HEK293 (cell line): ENCODE measurements at regions not wholly inside any gene's neighbourhood (a gene's known extent, or its start where the extent isn't known, plus 50 kb on each side); places are given as distances from the start of the nearest gene placed in this dataset.
"Not testable (repeated sequence)": the region's sequence is repeated elsewhere in the genome, so short reads cannot be mapped to it uniquely, and the experiment has no call there.

ENCODE experiments used
- CTCF ChIA-PET: fragments of 350-600 bp; formaldehyde crosslinking; extraction: SDS; loops from one replicate; lab custom pipeline; 2021; ENCODE audit warnings: antibody characterized with exemption; lab: Yijun Ruan, JAX
- POLR2A ChIA-PET: fragments of 300-600 bp; formaldehyde crosslinking; extraction: SDS; loops from one replicate; lab custom pipeline; 2020; ENCODE audit warnings: antibody characterized with exemption, inconsistent platforms; lab: Yijun Ruan, JAX
- H3K27ac ChIP-seq: fragments of 200-500 bp; sonication (Bioruptor generic); 2 replicates; pipeline ENCODE4 v1.5.1; 2014; ENCODE audit warnings: low read depth, low read length, control low read depth, inconsistent platforms; ENCODE audit errors: extremely low read depth
- H3K36me3 ChIP-seq, 2 experiments: fragments of 200-500 bp in 1 of 2; sonication (Bioruptor generic) in 1 of 2; 1 replicate in 1 of 2; 2 replicates in 1 of 2; pipeline ENCODE4 v1.5.1; 2014 to 2017; ENCODE audit warnings: inconsistent platforms in 2 of 2, low read length in 2 of 2; ENCODE audit not compliant: control insufficient read depth in 2 of 2, insufficient read depth in 1 of 2
- H3K4me1 ChIP-seq: fragments of 200-500 bp; sonication (Bioruptor generic); 2 replicates; pipeline ENCODE4 v1.5.1; 2014; ENCODE audit warnings: mild to moderate bottlenecking, low read length, inconsistent platforms; ENCODE audit not compliant: control insufficient read depth, insufficient read depth
- H3K4me3 ChIP-seq: 2 replicates; pipeline ENCODE4 v1.5.1; 2011; ENCODE audit warnings: low read depth, mild to moderate bottlenecking, control low read depth, low read length, moderate library complexity
- H3K9me3 ChIP-seq: fragments of 200-500 bp; sonication (Bioruptor generic); 2 replicates; pipeline ENCODE4 v1.5.1; 2014; ENCODE audit warnings: low read depth, low read length, inconsistent platforms; ENCODE audit not compliant: control insufficient read depth, insufficient read depth
- GLIS1 ChIP-seq: fragments of 450-650 bp; formaldehyde crosslinking; IDR thresholded peaks from 2 replicates; pipeline ENCODE4 v1.5.1; 2016; ENCODE audit warnings: missing biosample characterization, missing genetic modification characterization
- OSR2 ChIP-seq: fragments of 450-650 bp; formaldehyde crosslinking; IDR thresholded peaks from 2 replicates; pipeline ENCODE4 v1.5.1; 2016; ENCODE audit warnings: missing biosample characterization, missing genetic modification characterization
- RBAK ChIP-seq: fragments of 450-650 bp; formaldehyde crosslinking; IDR thresholded peaks from 2 replicates; pipeline ENCODE4 v1.5.1; 2016; ENCODE audit warnings: missing biosample characterization, missing genetic modification characterization
- SETDB1 ChIP-seq: IDR thresholded peaks from one replicate; pipeline ENCODE4 v1.6.1; 2017; ENCODE audit warnings: mild to moderate bottlenecking, low read length, moderate library complexity, mixed read lengths; ENCODE audit not compliant: insufficient read length
- TCF7L2 ChIP-seq: IDR thresholded peaks from 2 replicates; pipeline ENCODE4 v1.6.1; 2011; ENCODE audit warnings: low read depth, mild to moderate bottlenecking, inconsistent platforms, low read length, moderate library complexity, borderline replicate concordance
- TRIM28 ChIP-seq: IDR thresholded peaks from 2 replicates; pipeline ENCODE4 v1.6.1; 2011; ENCODE audit warnings: low read length, control low read depth, borderline replicate concordance
- ZBTB21 ChIP-seq: fragments of 450-650 bp; formaldehyde crosslinking; IDR thresholded peaks from 2 replicates; pipeline ENCODE4 v1.5.1; 2017; ENCODE audit warnings: missing biosample characterization, missing genetic modification characterization
- ZBTB6 ChIP-seq: fragments of 450-650 bp; formaldehyde crosslinking; IDR thresholded peaks from 2 replicates; pipeline ENCODE4 v1.5.1; 2017; ENCODE audit warnings: missing biosample characterization, missing genetic modification characterization
- ZBTB8A ChIP-seq: fragments of 450-650 bp; formaldehyde crosslinking; IDR thresholded peaks from 2 replicates; pipeline ENCODE4 v1.5.1; 2016; ENCODE audit warnings: missing biosample characterization, missing genetic modification characterization
- ZNF138 ChIP-seq: fragments of 450-650 bp; formaldehyde crosslinking; IDR thresholded peaks from 2 replicates; pipeline ENCODE4 v1.5.1; 2016; ENCODE audit warnings: missing biosample characterization, missing genetic modification characterization, borderline replicate concordance
- ZNF155 ChIP-seq: fragments of 450-650 bp; formaldehyde crosslinking; IDR thresholded peaks from 2 replicates; pipeline ENCODE4 v1.5.1; 2016; ENCODE audit warnings: missing biosample characterization, missing genetic modification characterization
- ZNF174 ChIP-seq: fragments of 450-650 bp; formaldehyde crosslinking; IDR thresholded peaks from 2 replicates; pipeline ENCODE4 v1.5.0; 2017; ENCODE audit warnings: missing biosample characterization, mild to moderate bottlenecking, missing genetic modification characterization
- ZNF366 ChIP-seq: fragments of 450-650 bp; formaldehyde crosslinking; conservative IDR thresholded peaks from 2 replicates; pipeline ENCODE4 v1.5.1; 2016; ENCODE audit warnings: missing biosample characterization, missing genetic modification characterization
- ZNF48 ChIP-seq: fragments of 450-650 bp; formaldehyde crosslinking; IDR thresholded peaks from 2 replicates; pipeline ENCODE4 v1.5.1; 2016; ENCODE audit warnings: missing biosample characterization, missing genetic modification characterization
- ZNF518A ChIP-seq: fragments of 450-650 bp; formaldehyde crosslinking; conservative IDR thresholded peaks from 2 replicates; pipeline ENCODE4 v1.5.1; 2016; ENCODE audit warnings: low read depth, missing biosample characterization, missing genetic modification characterization
- ZNF660 ChIP-seq: fragments of 450-650 bp; IDR thresholded peaks from 2 replicates; pipeline ENCODE4 v1.5.1; 2018; ENCODE audit warnings: missing biosample characterization, mild to moderate bottlenecking, missing genetic modification characterization
- ZSCAN5A ChIP-seq: fragments of 450-650 bp; formaldehyde crosslinking; IDR thresholded peaks from 2 replicates; pipeline ENCODE4 v1.5.1; 2016; ENCODE audit warnings: missing biosample characterization, missing genetic modification characterization
- TF ChIP-seq, protein P1 (sequence below): fragments of 450-650 bp; formaldehyde crosslinking; IDR thresholded peaks from 2 replicates; pipeline ENCODE4 v1.5.1; 2017; ENCODE audit warnings: missing biosample characterization, missing genetic modification characterization
- TF ChIP-seq, protein P2 (sequence below): fragments of 450-650 bp; formaldehyde crosslinking; IDR thresholded peaks from 2 replicates; pipeline ENCODE4 v1.5.1; 2016; ENCODE audit warnings: missing biosample characterization, missing genetic modification characterization

DNA sequence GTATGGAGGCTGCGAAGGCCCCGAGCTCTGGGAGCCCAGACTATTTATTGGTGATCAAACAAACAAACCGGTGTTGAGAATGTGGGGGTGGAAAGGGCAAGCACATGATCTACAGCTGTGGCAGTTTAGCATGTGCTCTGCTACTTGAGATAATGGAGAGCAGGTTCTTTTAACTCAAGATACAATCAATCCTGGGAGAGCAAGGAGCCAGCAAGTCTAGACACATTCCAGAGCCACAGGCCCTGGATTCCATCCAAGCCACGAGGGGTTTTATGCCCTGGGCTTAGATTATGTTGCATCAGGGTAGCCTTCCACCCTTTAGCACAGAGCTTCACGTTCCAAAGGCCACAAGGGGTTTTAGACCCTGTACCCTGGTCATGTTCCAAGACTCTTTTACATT, 355.9 kb upstream of the ARID1B start:
- POLR2A ChIA-PET, H3K36me3 ChIP-seq, H3K9me3 ChIP-seq, H3K27ac ChIP-seq, H3K4me3 ChIP-seq, H3K4me1 ChIP-seq: not testable (repeated sequence)
- TF ChIP-seq GLIS1 (tag by site-specific recombination) (peak; percentile 64), ZBTB21 (tag by site-specific recombination) (0 out of 2 replicates have a peak, but pooled peaks have one; percentile 29), TCF7L2 (peak; percentile 70), TRIM28 (peak; percentile 99), ZBTB8A (tag by site-specific recombination) (peak; percentile 22; the same call in 1 of the 2 replicates), ZBTB6 (tag by site-specific recombination) (peak; percentile 8; the same call in 1 of the 2 replicates), OSR2 (tag by site-specific recombination) (peak; percentile 78), ZNF660 (tag by site-specific recombination) (peak; percentile 90), SETDB1 (peak; percentile 91), ZNF366 (tag by site-specific recombination) (0 out of 2 replicates have a peak, but pooled peaks have one; percentile 39)
- TF ChIP-seq, protein P1, sequence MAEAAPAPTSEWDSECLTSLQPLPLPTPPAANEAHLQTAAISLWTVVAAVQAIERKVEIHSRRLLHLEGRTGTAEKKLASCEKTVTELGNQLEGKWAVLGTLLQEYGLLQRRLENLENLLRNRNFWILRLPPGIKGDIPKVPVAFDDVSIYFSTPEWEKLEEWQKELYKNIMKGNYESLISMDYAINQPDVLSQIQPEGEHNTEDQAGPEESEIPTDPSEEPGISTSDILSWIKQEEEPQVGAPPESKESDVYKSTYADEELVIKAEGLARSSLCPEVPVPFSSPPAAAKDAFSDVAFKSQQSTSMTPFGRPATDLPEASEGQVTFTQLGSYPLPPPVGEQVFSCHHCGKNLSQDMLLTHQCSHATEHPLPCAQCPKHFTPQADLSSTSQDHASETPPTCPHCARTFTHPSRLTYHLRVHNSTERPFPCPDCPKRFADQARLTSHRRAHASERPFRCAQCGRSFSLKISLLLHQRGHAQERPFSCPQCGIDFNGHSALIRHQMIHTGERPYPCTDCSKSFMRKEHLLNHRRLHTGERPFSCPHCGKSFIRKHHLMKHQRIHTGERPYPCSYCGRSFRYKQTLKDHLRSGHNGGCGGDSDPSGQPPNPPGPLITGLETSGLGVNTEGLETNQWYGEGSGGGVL = 0 out of 2 replicates have a peak, but pooled peaks have one; percentile 12
- CTCF ChIA-PET = interaction anchor here (0.6 to 1.8 kb wide), 2 partner anchors 10 to 1459 kb away, joined by 5 to 9 read pairs; no protein-coding TSS in a partner anchor

- Histone ChIP-seq H3K4me3 (no peak overlapping the region), H3K9me3 (no peaks in the 10 kb centered on the region)
- TF ChIP-seq ZNF138 = no peak
- TF ChIP-seq ZSCAN5A (tag by site-specific recombination) = no peak
- no peak for TF ChIP-seq ZNF155 (tag by site-specific recombination)
- no peak for TF ChIP-seq ZNF174
- TF ChIP-seq ZNF518A (tag by site-specific recombination) = no peak
- no peak for TF ChIP-seq RBAK (tag by site-specific recombination)
- TF ChIP-seq ZNF48 = no peak
- TF ChIP-seq, protein P2, sequence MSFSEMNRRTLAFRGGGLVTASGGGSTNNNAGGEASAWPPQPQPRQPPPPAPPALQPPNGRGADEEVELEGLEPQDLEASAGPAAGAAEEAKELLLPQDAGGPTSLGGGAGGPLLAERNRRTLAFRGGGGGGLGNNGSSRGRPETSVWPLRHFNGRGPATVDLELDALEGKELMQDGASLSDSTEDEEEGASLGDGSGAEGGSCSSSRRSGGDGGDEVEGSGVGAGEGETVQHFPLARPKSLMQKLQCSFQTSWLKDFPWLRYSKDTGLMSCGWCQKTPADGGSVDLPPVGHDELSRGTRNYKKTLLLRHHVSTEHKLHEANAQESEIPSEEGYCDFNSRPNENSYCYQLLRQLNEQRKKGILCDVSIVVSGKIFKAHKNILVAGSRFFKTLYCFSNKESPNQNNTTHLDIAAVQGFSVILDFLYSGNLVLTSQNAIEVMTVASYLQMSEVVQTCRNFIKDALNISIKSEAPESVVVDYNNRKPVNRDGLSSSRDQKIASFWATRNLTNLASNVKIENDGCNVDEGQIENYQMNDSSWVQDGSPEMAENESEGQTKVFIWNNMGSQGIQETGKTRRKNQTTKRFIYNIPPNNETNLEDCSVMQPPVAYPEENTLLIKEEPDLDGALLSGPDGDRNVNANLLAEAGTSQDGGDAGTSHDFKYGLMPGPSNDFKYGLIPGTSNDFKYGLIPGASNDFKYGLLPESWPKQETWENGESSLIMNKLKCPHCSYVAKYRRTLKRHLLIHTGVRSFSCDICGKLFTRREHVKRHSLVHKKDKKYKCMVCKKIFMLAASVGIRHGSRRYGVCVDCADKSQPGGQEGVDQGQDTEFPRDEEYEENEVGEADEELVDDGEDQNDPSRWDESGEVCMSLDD (tag by site-specific recombination) = no peak
- TF ChIP-seq, all 188 proteins: peak for 0
- Histone ChIP-seq H3K4me1 (no peaks in the 10 kb centered on the region), H3K27ac (no peak overlapping the region), H3K36me3 (no peaks in the 10 kb centered on the region)
- ChIA-PET POLR2A (no interaction called here), CTCF (interaction anchor here (1.8 kb wide), 1 partner anchor 9 kb away, joined by 9 read pairs; no protein-coding TSS in a partner anchor)
Measured at GRCh38 chr6:156420172-156420993, 356.8 kb upstream of the ARID1B start.
